ENCODE measurements at regions not wholly inside any gene's neighbourhood (a gene's known extent, or its start where the extent isn't known, plus 50 kb on each side); places are given as distances from the start of the nearest gene placed in this dataset.

- intact Hi-C loops (cut with DNase I): no loop called here
- DNase-seq (ENCODE audit: low spot score): no peak
- no peak for ATAC-seq
Observed at GRCh38 chr5:110356677-110357076, 369.8 kb downstream of the TMEM232 start.

- ATAC-seq (no peak), DNase-seq (ENCODE audit: low spot score) (no peak)
- intact Hi-C loops (cut with DNase I): no loop called here
Observed at GRCh38 chr5:110359221-110359620, 367.2 kb downstream of the TMEM232 start.

DNA sequence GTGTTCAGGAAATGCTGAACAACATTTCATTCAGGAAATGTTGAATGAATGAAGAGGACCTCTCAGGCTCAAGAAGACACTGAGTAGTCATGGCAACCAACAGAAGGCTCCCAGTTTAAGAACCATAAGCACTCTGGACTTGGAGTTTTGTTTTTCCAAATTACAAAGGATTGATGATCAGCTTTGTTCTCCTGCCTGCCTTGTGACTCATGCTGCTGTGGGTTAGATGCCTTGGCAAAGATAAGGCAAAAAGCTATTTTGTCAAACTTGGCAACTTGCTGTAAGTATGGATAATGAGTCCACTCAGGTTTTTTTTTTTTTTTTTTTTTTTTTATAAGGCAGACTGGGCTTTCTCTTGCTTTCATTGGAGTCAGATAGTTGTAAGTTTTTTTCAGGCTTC lies 365.0 kb downstream of the TMEM232 start:
- ATAC-seq: no peak
- no peak for DNase-seq (ENCODE audit: low spot score)
- intact Hi-C loops (cut with DNase I): no loop called here

GRCh38 chr5:110362261-110362660 lies 364.2 kb downstream of the TMEM232 start:
- DNase-seq (ENCODE audit: low spot score) (no peak), ATAC-seq (no peak)
- intact Hi-C loops (cut with DNase I): no loop called here

GRCh38 chr5:110366716-110367115 lies 359.8 kb downstream of the TMEM232 start:
- ATAC-seq: no peak

More at GRCh38 chr5:110366716-110367115, 359.8 kb downstream of the TMEM232 start:
- intact Hi-C loops (cut with DNase I): no loop called here
- no peak for DNase-seq (ENCODE audit: low spot score)

All from sciatic nerve (tissue), 2 donors.